ENCODE measurements at regions not wholly inside any gene's neighbourhood (a gene's known extent, or its start where the extent isn't known, plus 50 kb on each side); places are given as distances from the start of the nearest gene placed in this dataset.
"Not testable (repeated sequence)": the region's sequence is repeated elsewhere in the genome, so short reads cannot be mapped to it uniquely, and the experiment has no call there.

DNA sequence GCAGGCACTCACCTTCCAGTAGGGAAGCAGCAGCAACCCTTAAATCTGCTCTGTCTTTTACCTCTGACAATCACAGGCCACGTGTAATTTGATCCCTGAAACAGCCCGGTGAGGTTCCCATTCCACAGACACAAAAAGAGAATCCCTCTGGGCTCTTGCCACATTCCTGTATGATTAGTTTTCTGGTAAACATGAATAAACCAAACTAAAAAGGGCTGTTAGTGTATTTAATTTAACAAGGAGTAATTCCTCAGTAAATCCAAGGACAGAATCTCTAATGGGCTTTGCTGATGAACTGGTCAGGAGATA is 186.9 kb downstream of the FAM43A start:
- TF ChIP-seq, protein P1, sequence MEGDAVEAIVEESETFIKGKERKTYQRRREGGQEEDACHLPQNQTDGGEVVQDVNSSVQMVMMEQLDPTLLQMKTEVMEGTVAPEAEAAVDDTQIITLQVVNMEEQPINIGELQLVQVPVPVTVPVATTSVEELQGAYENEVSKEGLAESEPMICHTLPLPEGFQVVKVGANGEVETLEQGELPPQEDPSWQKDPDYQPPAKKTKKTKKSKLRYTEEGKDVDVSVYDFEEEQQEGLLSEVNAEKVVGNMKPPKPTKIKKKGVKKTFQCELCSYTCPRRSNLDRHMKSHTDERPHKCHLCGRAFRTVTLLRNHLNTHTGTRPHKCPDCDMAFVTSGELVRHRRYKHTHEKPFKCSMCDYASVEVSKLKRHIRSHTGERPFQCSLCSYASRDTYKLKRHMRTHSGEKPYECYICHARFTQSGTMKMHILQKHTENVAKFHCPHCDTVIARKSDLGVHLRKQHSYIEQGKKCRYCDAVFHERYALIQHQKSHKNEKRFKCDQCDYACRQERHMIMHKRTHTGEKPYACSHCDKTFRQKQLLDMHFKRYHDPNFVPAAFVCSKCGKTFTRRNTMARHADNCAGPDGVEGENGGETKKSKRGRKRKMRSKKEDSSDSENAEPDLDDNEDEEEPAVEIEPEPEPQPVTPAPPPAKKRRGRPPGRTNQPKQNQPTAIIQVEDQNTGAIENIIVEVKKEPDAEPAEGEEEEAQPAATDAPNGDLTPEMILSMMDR (IDR thresholded peaks at IDR 0.05; ENCODE audit: insufficient read depth, low read depth, low read length, missing control alignments): no peak
- no peak for DNase-seq (ENCODE audit: low read depth)
- no peak overlapping the region for H3K4me3 ChIP-seq (ENCODE audit: low read depth, low read length)

- not testable (repeated sequence) for DNase-seq (ENCODE audit: low read depth)
Measured at GRCh38 chr3:194873474-194873873, 187.8 kb downstream of the FAM43A start.

GRCh38 chr3:194874206-194874605 is 188.5 kb downstream of the FAM43A start:
- DNase-seq (ENCODE audit: low read depth): no peak
- no peak overlapping the region for H3K4me3 ChIP-seq (ENCODE audit: low read depth, low read length)
- TF ChIP-seq, protein P1 (IDR thresholded peaks at IDR 0.05; ENCODE audit: insufficient read depth, low read depth, low read length, missing control alignments): no peak

More at GRCh38 chr3:194873474-194873873, 187.8 kb downstream of the FAM43A start:
- not testable (repeated sequence) for H3K4me3 ChIP-seq (ENCODE audit: low read depth, low read length)

- DNase-seq (ENCODE audit: low read depth): no peak
Measured at GRCh38 chr3:194874783-194875182, 189.1 kb downstream of the FAM43A start.

DNA sequence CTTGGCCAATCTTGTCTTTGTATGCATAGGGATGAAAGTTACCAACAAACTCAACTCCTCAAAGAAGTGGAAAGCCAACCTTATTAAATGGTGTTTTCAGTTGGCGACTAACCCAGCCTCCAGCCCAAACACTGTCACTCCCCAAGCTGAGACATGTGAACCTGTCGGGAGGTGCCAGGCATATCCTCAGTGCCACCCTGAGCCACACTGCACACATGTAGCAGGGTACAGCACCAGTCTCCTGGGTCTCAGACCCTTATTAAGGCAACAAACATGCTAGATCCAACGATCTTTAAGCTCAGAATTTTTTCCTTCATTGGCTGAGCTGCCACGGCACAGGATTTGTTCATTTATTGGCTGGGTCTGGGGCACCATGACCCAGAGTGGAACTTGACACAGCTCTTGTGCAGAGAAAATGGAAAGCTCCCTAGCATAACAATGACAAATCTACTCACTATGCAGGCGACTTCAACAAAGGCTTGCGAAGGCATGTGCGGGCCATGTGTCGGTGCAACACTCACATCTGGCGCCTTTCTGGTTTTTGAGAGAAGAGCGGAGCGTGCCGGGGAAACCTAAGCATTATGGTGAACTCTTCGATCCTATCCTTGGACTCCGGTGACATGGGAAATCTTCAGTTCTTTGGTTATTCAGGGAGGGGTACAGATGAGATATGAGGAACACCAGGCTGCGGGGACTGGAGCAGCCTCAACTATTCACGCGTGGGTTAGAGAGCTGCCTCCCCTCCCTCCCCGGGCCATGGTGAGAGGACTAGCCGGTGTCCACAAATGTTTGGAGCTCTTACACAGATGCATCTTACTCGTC is 190.1 kb downstream of the FAM43A start:
- DNase-seq (ENCODE audit: low read depth): no peak
- TF ChIP-seq, protein P1 (IDR thresholded peaks at IDR 0.05; ENCODE audit: insufficient read depth, low read depth, low read length, missing control alignments): no peak
- no peak overlapping the region for H3K4me3 ChIP-seq (ENCODE audit: low read depth, low read length)

More at GRCh38 chr3:194874783-194875182, 189.1 kb downstream of the FAM43A start:
- H3K4me3 ChIP-seq (ENCODE audit: low read depth, low read length): no peak overlapping the region
- TF ChIP-seq, protein P1 (IDR thresholded peaks at IDR 0.05; ENCODE audit: insufficient read depth, low read depth, low read length, missing control alignments): no peak

DNA sequence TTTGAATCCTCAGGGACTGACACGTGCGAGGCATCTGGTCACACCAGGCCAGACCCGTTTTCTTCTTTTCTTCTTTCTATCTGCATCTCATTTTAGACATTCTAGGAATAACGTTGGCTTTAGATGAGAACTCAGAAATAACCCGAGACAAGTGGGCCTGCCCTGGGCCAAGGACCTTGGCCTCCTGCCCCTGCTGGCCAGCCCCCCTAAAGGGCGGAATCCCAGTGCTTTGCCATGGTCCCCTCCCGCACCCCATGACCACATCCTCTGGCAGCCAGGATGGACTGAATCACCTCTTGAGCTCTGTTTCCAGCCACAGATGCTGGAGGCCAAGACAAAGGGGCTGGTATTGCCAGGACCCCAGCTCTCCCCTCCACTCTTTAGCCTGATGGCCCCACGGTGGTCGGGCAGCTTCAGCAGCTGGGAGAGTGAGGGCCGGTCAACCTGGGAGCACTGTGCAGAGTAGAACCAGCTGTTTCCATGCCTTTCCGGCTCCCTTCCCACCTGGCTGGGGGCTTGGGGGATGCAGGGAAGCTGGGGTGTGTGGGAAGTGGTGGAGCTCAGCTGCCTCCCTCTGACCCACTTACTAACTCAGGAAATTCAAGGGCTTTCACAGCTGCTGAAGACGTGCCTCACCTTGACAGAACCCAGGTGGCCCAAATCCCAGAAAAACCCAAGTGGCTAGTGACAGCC is 190.9 kb downstream of the FAM43A start:
- TF ChIP-seq, protein P1 (IDR thresholded peaks at IDR 0.05; ENCODE audit: insufficient read depth, low read depth, low read length, missing control alignments): no peak
- no peak for DNase-seq (ENCODE audit: low read depth)
- no peak overlapping the region for H3K4me3 ChIP-seq (ENCODE audit: low read depth, low read length)

- TF ChIP-seq, protein P1 (IDR thresholded peaks at IDR 0.05; ENCODE audit: insufficient read depth, low read depth, low read length, missing control alignments): no peak
- no peak overlapping the region for H3K4me3 ChIP-seq (ENCODE audit: low read depth, low read length)
- no peak for DNase-seq (ENCODE audit: low read depth)
Measured at GRCh38 chr3:194877291-194878119, 191.8 kb downstream of the FAM43A start.
